GM12873 (cell line): ENCODE measurements at regions not wholly inside any gene's neighbourhood (a gene's known extent, or its start where the extent isn't known, plus 50 kb on each side); places are given as distances from the start of the nearest gene placed in this dataset.

ENCODE experiments used
- CTCF ChIP-seq: IDR thresholded peaks from 2 replicates; pipeline ENCODE4 v1.5.1; 2012; ENCODE audit warnings: low read depth, mild to moderate bottlenecking, moderate library complexity, low read length, control low read depth; ENCODE audit not compliant: insufficient read depth; ENCODE audit errors: missing control alignments

DNA sequence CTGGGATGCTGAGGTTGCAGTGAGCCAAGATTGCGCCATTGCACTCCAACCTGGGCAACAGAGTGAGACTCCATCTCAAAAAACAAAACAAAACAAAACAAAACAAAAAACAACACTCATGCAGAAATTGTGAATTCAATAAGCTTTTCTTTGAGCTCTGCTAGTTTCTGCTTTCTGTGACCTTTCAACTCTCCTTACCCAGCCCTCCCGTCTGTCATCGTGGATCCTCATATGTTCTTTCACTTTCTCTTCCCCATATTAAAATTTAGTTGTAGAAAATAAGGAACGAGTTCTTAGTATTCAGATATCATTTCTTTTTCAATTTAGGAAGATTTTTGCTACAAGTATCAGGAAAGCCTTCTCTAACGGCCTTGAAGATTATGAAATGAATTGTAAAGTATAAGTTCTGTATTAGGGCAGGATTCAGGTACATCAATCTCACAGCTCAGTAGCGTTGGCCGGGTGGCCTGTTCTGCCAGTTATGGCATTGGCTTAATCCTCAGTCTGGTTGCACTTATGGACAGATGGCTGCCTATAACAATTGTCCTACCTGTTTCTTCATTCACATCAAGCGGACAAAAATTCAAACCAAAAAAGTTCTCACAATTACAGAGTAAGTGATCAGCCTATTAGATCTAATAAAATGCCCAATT lies 1167.0 kb downstream of the SORCS3 start:
- no peak for TF ChIP-seq CTCF

DNA sequence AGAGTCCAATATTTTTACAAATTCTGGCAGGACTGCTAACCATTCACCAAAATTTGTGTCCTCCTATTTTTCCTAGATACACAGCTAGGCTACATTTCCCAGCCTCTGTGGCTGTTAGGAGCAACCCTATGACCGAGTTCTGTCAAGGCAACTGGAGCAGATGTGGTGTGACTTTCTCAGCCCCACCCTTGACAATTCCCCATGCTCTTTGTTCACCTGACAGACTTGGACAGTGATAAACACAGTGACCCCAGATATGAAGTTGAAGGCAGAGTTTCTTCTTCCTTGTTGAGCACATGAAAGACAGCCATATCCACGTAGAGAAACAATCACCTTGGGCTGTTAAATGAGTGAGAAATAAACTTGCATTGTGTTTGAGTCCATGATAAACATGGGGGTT lies 1162.1 kb downstream of the SORCS3 start:
- no peak for TF ChIP-seq CTCF

DNA sequence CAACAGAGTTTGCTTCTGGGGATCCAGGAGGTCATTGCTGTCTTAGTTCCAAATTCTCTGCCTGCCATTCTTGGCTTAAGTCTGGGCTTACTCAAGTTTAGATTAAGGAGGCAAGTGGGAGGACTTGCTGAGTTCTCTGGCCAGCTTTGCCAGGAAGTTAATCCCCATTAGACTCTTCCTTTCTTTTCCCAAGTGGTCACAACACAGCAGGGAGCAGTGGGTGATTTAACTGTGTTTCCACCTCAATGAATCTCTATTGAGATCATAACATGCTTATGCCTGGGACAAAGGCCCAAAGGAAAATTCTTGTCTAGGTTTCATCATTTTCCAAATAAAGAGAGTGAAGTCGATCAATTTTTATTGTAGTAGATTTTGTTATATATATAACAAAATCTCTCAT lies 1159.6 kb downstream of the SORCS3 start:
- TF ChIP-seq CTCF: no peak

DNA sequence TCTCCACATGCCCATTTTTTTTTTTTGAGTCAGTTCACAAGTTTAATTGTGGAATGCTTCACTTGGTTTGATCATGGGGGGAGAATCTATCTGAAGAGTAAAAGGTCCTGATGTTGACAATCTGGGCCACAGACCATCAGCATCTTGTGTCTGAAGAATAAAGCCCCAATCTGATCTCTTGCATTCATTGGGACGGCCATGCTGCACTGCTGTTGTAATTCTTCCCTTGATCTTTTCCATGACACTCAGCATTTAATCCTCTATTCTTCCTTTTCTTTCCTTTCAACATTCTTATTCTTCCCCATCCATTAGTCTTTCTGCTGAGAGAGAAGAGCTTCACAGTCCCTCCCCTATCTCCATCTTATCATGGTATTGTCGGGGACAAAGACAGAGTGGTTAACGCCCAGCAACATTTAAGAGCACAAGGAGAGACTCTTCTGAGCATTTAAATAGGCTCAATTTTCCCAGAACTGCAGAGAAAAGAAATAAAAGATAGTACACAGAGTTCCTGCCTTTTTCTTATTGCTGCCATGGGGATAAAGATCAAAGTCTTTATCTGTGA lies 1157.3 kb downstream of the SORCS3 start:
- TF ChIP-seq CTCF: no peak

DNA sequence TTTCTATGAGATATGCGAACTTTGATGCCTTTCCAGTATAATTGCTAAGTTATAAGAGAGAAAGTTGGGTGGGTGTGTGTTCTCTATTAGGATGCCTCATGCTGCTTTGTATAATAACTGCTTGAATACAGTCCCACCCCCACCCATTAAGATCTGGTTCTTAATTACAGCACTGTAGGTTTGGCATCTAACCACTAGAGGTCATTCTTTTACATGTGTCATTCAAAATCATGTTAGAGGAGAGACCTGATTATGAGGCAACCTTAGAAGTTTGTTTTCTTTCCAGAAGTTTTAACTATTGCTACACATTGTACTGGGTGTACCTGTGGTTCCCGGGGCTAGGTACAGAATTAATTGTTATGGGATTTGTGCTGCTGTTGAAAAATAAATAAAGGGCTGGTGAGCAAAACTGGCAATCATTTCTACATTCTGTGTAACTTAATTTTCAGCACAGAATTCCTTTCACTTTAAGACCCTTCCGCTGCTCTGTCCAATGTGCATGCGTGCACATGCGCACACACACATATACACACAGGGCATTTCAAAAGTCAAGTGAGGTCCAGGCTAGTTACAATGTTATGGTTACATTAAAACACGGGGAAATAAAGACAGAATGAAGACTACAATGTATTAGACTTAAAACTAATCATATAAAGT lies 1156.3 kb downstream of the SORCS3 start:
- TF ChIP-seq CTCF: peak; percentile 59

- TF ChIP-seq CTCF: no peak
Observed at GRCh38 chr10:105793071-105793470, 1152.0 kb downstream of the SORCS3 start.

GRCh38 chr10:105785721-105786120 lies 1144.6 kb downstream of the SORCS3 start:
- TF ChIP-seq CTCF: no peak
